ENCODE measurements at regions not wholly inside any gene's neighbourhood (a gene's known extent, or its start where the extent isn't known, plus 50 kb on each side); places are given as distances from the start of the nearest gene placed in this dataset.

- ChIA-PET CTCF (no interaction called here), POLR2A (no interaction called here)
- DNase-seq (ENCODE audit: extremely low spot score), result no peak
- no peak for TF ChIP-seq CTCF (IDR thresholded peaks at IDR 0.05; ENCODE audit: control extremely low read depth, extremely low read depth, low read depth, missing control alignments)
Observed at GRCh38 chr9:29456940-29457339, 1883.7 kb upstream of the C9orf72 start.

DNA sequence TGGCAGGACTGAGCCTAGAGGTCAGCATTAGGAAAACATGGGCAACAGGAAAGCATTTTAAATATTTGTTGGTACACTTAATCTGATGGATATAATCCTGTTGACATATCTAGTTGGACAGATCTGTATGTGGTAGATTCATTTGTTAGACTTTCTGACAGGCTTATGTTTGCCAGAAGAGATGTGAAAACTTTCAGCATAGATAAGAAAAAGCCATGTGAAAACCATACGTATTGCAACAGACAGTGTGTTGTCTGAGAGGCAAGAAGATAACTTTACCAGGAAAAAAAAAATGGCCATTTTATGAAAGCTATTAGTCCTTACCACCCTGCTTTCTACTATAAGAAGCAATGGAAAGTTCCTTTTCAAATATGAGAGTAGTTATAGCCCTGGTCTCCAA is 1902.2 kb upstream of the C9orf72 start:
- ChIA-PET POLR2A (no interaction called here), CTCF (interaction anchor here (0.8 kb wide), 1 partner anchor 10 kb away, joined by 3 read pairs; no protein-coding TSS in a partner anchor)
- no peak for DNase-seq (ENCODE audit: extremely low spot score)
- no peak for TF ChIP-seq CTCF (IDR thresholded peaks at IDR 0.05; ENCODE audit: control extremely low read depth, extremely low read depth, low read depth, missing control alignments)

DNA sequence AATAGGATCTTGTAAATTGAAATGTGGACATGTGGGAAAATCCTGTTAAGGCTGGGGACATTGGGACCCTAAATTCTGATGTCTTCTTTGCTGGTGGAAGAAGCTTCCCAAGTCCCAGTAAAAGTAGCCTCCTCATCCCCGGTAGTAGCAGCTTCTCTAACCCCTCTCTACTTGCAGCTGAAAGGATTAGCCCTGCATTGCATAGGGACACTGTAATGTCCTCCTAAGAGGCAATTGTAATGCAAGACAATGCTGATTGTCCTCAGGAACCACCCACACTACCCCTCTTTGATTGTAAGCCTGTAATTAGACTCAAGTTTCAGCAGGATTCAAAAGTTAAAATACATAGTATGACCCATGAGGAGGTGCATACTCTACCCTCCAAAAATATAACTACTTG is 1938.4 kb upstream of the C9orf72 start:
- ChIA-PET POLR2A (no interaction called here), CTCF (no interaction called here)

DNA sequence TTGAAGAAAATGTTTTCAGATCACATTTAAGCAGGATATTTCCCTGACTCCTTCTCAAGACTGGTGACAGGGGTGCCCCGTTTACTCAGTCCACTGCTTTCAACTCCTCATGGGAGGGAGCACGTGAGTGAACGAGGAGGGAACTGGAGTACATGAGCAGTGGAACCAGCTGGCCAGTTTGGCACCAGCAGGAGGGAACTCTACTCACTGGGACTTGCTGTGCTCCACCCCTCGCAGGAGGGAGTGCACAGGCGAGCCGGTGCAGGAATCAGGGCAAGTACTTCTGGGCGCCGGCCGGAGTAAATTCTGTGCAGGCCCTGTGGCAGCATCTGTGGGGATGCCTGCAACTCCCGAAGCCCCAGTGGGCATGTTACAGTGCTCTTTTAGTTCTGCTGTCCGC is 1941.1 kb upstream of the C9orf72 start:
- ChIA-PET POLR2A (no interaction called here), CTCF (no interaction called here)
- no peak for DNase-seq (ENCODE audit: extremely low spot score)
- TF ChIP-seq CTCF (IDR thresholded peaks at IDR 0.05; ENCODE audit: control extremely low read depth, extremely low read depth, low read depth, missing control alignments), result no peak

More for the DNA sequence above, 1938.4 kb upstream of the C9orf72 start:
- DNase-seq (ENCODE audit: extremely low spot score), result no peak
- TF ChIP-seq CTCF (IDR thresholded peaks at IDR 0.05; ENCODE audit: control extremely low read depth, extremely low read depth, low read depth, missing control alignments), result no peak

DNA sequence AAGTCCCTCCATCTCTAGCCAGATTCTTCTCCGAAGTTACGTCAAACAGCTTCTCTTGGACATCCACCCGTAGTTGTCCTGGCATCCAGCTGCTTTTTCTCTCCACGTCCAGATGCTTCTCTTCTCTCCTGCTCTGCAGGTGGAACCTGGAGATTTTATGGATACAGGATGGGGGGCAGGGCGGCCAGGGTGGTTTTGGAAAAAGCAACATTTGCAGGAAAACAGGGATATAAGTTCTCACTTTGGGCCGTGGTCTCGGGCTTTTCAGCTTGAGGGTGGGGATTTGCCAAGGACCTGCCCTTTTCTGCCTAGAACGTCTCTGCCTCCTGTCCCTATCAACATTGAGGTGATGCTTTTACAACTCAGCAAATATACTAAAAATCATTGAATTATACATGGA is 1941.6 kb upstream of the C9orf72 start:
- TF ChIP-seq CTCF (IDR thresholded peaks at IDR 0.05; ENCODE audit: control extremely low read depth, extremely low read depth, low read depth, missing control alignments), result no peak
- POLR2A ChIA-PET, result no interaction called here
- DNase-seq (ENCODE audit: extremely low spot score), result no peak
- CTCF ChIA-PET, result interaction anchor here (1.1 kb wide), 1 partner anchor 30 kb away, joined by 3 read pairs; no protein-coding TSS in a partner anchor

DNA sequence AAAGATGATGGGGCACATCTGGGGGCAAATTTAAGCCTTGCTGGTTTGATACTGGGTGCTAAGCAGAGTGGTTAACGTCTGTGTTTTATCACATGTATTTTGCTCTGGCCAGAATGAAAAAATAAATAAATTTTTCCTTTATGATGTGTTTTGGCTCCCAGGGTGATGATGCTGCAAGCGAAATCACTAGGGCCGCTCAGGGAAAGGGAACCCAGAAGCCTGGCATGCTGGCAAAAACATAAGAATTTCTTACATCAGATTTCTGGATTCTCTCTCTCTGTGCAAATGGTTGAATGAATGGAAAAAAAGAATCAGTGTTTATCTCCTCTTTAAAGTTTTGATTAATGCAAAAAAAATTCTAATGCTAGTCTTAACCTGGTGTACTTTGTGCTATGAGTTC is 1975.2 kb upstream of the C9orf72 start:
- TF ChIP-seq CTCF (IDR thresholded peaks at IDR 0.05; ENCODE audit: control extremely low read depth, extremely low read depth, low read depth, missing control alignments), result no peak
- CTCF ChIA-PET, result interaction anchor here (1.4 kb wide), 1 partner anchor 16 kb away, joined by 4 read pairs; no protein-coding TSS in a partner anchor
- DNase-seq (ENCODE audit: extremely low spot score), result no peak
- POLR2A ChIA-PET, result no interaction called here

DNA sequence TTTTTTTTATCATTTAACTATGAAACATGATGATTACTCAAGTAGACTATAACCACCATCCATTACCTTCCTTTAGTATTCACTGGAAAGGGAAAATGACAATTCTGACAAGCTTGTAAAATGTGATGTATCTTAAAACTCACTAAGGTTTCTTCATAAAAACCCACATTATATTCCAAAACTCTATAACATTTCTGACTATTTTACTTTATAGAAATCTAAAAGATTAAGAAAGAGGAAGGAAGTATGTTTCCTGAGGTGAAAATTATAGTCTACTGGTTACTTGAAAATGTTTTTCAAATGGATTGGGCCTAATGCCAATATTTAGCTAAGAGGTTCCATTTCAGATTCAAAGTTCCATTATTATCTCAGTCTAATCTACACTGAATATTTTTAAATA is 1982.2 kb upstream of the C9orf72 start:
- ChIA-PET POLR2A (no interaction called here), CTCF (interaction anchor here (1.0 to 1.9 kb wide), 3 partner anchors 9 to 13 kb away, joined by 4 to 5 read pairs (median 4); no protein-coding TSS in a partner anchor)
- no peak for TF ChIP-seq CTCF (IDR thresholded peaks at IDR 0.05; ENCODE audit: control extremely low read depth, extremely low read depth, low read depth, missing control alignments)
- DNase-seq (ENCODE audit: extremely low spot score), result no peak

All from GM10248 (cell line).